GM23338 (cell line): ENCODE measurements at regions not wholly inside any gene's neighbourhood (a gene's known extent, or its start where the extent isn't known, plus 50 kb on each side); places are given as distances from the start of the nearest gene placed in this dataset.

Source experiments
- CREB1 ChIP-seq: fragments of 250-450 bp; sonication (Bioruptor Pico); IDR thresholded peaks from 2 replicates; pipeline ENCODE4 v1.5.0; 2020; ENCODE audit warnings: low read depth, mild to moderate bottlenecking, moderate library complexity
- CTCF ChIP-seq, 2 experiments: fragments of 200-600 bp in 1 of 2; sonication (generic) in 1 of 2; conservative IDR thresholded peaks; 2 replicates each; pipeline versions ENCODE4 v1.5.1 to v1.6.1; 2016 to 2017; ENCODE audit warnings: antibody characterized with exemption in 2 of 2, low read depth in 2 of 2, mild to moderate bottlenecking in 2 of 2, moderate library complexity in 1 of 2
- ETS1 ChIP-seq: IDR thresholded peaks from 2 replicates; pipeline ENCODE4 v1.6.1; 2016; ENCODE audit warnings: antibody characterized with exemption
- EZH2 ChIP-seq: fragments of 200-600 bp; sonication (generic); IDR thresholded peaks from one replicate; pipeline ENCODE4 v1.8.0; 2017; ENCODE audit warnings: antibody characterized with exemption, mild to moderate bottlenecking, low read depth; ENCODE audit not compliant: unreplicated experiment
- EZH2phosphoT487 ChIP-seq: fragments of 200-600 bp; sonication (generic); IDR thresholded peaks from one replicate; pipeline ENCODE4 v1.8.1; 2018; ENCODE audit warnings: antibody characterized with exemption; ENCODE audit not compliant: unreplicated experiment
- JUNB ChIP-seq: IDR thresholded peaks from one replicate; pipeline ENCODE4 v1.6.1; 2016; ENCODE audit warnings: antibody characterized with exemption; ENCODE audit not compliant: unreplicated experiment
- NANOG ChIP-seq: IDR thresholded peaks from 2 replicates; pipeline ENCODE4 v1.6.1; 2016; ENCODE audit warnings: antibody characterized with exemption, borderline replicate concordance
- POLR2AphosphoS5 ChIP-seq: IDR thresholded peaks from 2 replicates; pipeline ENCODE4 v1.6.1; 2016; ENCODE audit warnings: antibody characterized with exemption, low read depth
- REST ChIP-seq: IDR thresholded peaks from one replicate; pipeline ENCODE4 v1.6.1; 2018; ENCODE audit warnings: antibody characterized with exemption; ENCODE audit not compliant: unreplicated experiment
- ZNF331 ChIP-seq: fragments of 250-450 bp; sonication (Bioruptor Pico); IDR thresholded peaks from 2 replicates; pipeline ENCODE4 v1.5.0; 2020; ENCODE audit warnings: low read depth, mild to moderate bottlenecking, moderate library complexity

- TF ChIP-seq CTCF (conservative IDR thresholded peaks at IDR 0.05; ENCODE audit: low read depth in 2 of 2) (no peak), POLR2AphosphoS5 (no peak), CREB1 (CRISPR knock-in tag) (no peak), ZNF331 (CRISPR knock-in tag) (no peak), EZH2 (no peak), REST (no peak), EZH2phosphoT487 (no peak), NANOG (no peak), JUNB (no peak), ETS1 (no peak)
Observed at GRCh38 chr3:76096036-76096435, 310.7 kb upstream of the ZNF717 start.
